GM21390 (cell line): ENCODE measurements at regions not wholly inside any gene's neighbourhood (a gene's known extent, or its start where the extent isn't known, plus 50 kb on each side); places are given as distances from the start of the nearest gene placed in this dataset.
"Not testable (repeated sequence)": the region's sequence is repeated elsewhere in the genome, so short reads cannot be mapped to it uniquely, and the experiment has no call there.

Experiments
- ATAC-seq: cut with Tn5 transposase; IDR thresholded peaks from one replicate; pipeline ENCODE4 v1.9.1; 2021; ENCODE audit not compliant: unreplicated experiment

DNA sequence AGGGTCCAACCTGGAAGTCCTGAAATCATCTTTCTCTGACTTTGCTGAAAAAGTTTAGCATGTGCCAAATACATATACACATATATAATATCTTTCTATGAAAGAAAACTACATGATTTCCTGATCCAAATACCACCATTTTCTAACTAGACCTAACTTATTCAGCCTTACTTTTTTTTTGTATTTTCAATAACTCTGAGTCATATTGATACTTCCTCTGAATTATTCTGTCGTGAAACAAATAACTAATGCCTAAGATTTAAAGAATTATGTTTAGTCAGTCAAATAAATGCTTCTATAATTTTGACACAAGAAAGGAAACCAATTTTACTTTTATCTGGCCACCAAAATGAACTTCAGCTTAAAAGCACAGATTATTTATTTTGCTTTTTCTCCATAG lies 760.2 kb upstream of the GBE1 start:
- no peak for ATAC-seq

GRCh38 chr3:82520846-82521245 lies 759.4 kb upstream of the GBE1 start:
- no peak for ATAC-seq

DNA sequence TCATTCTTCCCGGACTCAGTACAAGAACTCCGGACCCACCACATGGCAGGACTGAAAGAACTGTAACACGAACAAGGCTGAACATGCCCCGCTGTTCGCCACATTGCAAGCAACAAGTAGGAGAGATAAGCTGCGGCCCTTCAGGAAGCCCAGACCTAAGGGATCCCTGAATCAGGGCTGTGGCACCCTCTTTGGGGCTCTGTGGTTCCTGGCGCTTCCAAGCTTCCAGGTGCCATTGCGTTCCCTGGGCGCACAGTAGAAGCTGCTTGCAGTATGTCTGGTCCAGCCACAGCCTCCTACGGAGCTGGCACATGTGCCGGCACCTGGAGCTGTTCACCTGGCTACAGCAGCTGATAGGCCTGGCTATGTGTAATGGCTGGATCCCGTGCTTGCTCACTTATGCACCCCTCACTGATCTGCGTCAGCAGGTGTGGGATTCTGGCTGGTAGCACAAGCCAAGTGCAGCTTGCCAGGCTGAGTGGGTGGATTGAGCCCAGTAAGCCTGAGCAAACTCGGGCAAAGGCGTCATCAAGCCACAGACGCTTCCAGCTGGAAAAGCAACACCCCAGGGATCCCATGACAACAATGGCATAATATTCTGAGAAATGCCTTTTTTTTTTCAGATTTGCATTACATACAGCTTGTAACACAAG lies 748.6 kb upstream of the GBE1 start:
- no peak for ATAC-seq

DNA sequence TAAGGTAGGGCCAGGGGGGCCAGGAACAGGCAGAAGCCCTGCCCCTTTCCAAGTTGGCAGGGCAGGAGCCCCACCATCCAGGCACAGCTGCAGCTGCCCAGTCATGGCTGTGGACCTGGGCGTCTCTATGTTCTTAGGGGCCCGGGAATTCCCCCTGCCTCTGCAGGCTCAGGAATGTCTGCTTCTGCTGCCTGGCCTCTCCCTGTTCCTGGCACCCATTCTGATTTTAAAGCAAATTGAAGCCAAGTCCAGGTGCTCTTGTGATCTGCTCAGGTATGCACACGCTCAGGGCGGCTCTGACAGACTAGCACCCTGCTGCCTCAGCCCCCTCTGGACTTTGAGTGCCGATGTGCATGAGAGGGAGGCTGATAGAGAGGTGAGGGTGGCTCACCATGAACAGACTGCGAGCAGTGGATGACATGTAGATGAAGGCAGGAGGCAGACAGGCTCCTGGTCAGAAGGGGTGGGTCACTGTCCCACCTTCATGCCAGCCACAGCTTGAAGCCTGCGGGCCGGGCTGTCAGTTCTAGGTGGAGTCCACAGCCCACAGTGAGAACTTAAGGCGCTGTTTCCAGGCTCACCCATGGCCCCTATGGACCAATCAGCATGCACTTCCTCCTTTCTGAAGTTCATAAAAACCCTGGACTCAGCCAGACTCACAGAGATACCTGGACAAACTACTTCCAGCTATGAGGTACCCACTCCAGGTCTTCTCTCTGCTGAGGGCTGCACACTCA lies 747.8 kb upstream of the GBE1 start:
- ATAC-seq, result no peak

- no peak for ATAC-seq
These were observed 744.8 kb upstream of the GBE1 start for GRCh38 chr3:82506204-82506603.

GRCh38 chr3:82505079-82505756 lies 743.8 kb upstream of the GBE1 start:
- no peak for ATAC-seq

DNA sequence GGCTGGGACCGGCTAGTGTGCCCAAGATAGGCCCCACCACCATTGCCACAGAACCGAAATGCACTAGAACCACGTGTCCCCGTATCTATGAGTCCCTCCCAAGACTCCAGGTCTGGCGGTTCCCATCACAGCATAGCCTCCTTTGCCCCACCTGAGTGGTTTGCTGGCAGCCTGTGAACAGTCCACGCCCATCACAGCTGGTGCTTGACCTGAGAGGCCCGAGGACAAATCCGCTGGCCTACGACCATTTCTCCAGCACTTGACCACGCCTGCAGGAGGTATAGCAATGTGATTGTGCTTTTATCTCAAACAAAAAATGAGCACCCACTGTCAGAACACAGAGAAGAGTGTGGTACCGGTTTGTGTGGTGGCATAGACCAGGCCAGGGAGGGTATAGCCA lies 736.7 kb upstream of the GBE1 start:
- ATAC-seq, result no peak

- ATAC-seq, result no peak
These were observed 735.6 kb upstream of the GBE1 start for GRCh38 chr3:82496890-82497560.

- no peak for ATAC-seq
These were observed 734.2 kb upstream of the GBE1 start for GRCh38 chr3:82495655-82496054.

GRCh38 chr3:82494977-82495489 lies 733.6 kb upstream of the GBE1 start:
- ATAC-seq, result no peak

DNA sequence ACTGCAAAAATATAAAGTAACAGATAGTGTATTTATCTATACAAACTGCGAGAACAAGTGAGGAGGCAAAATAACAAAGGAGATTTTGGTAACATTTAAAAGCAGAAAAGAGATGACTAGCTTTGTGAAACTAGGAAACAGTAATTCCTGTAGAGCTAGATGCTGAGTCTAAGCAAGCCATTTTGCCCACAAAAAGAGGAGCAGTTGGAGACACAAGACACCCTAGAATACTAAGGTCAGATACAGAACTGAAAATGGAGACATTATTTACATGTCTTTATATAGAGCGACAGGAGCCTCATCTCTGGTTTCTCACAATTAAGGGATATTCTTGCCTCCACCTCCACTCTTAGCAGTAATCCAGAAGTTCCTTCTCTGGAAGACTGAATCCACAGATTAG lies 732.4 kb upstream of the GBE1 start:
- ATAC-seq, result no peak

DNA sequence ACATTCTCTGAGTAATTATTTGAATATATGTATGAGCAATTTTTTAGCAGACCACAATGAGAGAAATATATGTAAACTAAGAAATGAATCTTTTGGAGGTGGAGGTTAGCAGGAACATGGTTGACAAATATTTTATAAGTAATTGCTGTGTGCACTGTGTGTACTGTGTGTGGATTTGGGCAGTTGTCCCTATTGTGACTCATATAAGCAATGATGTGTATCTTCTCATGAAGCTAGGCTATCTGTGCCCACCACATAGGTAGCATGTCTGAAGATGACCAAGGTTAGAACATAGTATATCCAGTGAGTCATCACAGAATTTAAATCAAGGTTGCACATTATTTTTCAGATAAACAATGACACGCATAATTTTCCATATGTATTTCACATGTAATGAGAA lies 713.9 kb upstream of the GBE1 start:
- no peak for ATAC-seq

DNA sequence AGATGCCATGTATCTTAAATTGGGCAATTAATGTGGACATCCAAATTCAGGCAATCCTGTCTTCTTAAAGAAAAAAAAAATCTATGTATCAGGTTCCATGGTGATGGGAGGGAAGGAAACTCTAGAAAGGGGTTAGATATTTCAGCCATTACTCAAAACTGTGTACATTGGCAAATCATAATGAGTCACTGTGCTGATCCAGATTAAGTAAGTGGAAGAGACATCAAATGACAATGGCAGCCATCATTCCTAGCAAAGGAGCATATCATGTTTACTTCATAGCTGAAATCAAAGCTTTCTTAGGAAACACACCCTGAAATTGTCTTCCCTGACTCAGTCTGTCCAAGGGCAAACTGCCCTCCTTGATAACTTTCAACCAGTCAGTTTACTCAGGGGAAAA lies 713.3 kb upstream of the GBE1 start:
- no peak for ATAC-seq

- no peak for ATAC-seq
These were observed 712.6 kb upstream of the GBE1 start for GRCh38 chr3:82473864-82474541.

- no peak for ATAC-seq
These were observed 705.6 kb upstream of the GBE1 start for GRCh38 chr3:82467051-82467450.

DNA sequence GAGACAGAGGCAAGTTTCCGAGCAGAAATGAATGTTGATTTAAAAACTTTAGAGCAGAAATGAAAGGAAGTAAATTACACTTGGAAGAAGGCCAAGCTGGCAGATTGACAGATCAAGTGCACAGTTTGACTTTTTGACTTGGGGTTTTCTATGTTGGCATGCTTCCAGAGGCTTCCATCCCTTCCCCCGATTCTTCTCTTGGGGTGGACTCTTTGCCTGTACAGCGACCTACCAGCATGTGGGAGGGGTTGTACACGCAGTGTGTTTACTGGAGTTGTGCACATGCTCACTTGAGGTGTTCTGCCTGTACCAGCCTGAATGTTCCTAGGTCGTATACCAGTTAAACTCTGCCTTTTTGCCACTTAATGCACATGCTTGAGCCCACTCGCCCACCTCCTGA lies 701.5 kb upstream of the GBE1 start:
- no peak for ATAC-seq

DNA sequence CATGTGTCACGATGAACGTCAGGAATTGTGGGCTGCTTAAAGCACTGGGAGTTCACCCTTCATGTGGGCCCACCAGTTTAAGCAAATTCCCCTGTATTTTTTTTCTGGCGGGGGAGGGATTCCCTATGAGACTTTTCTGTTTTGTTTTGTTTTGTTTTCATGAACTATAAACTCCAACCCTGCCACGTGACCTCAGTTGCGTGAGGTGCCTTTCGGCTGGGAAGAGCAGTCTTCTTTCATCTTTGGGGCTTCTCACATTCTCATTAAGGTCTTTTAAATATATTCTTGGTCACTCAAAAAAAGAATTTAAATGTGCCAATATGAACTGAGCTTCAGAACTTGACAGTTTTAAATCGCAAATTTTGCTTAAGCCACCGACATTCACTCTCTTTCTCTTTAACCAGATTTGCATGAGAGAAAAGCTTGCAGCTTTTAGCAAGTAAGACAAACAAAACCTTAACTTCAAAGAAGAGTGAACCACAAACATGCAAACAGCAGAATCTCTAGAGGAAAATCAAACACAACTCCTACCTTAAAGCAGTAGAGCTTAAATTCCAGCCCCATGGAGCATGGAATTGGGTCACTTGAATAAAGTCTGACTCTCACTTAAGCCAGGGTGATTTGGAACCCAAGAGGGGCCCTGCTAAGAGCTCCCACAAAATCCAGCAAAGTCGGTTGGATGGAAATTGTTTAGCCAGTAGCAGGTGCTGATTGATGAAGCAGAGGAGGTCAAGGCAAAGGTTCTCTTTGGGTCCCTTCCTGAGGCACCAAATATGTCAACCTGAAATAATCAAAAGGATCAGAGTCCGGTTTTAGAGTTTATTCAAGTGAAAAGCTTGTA lies 699.8 kb upstream of the GBE1 start:
- ATAC-seq, result no peak

DNA sequence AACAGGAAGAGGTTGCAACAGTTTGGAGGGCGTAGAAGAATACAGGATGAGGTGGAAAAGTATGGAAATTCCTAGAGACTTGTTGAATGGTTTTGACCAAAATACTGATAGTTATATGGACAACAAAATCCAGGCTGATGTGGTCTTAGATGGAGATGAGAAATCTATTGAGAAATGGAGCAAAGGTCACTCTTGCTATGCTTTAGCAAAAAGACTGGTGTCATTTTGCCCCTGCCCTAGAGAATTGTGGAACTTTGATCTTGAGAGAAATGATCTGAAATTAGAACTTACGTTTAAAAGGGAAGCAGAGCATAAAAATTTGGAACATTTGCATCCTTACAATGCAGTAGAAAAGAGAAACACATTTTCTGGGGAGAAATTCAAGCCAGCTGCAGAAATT lies 686.9 kb upstream of the GBE1 start:
- ATAC-seq, result no peak

GRCh38 chr3:82428821-82429220 lies 667.4 kb upstream of the GBE1 start:
- not testable (repeated sequence) for ATAC-seq

DNA sequence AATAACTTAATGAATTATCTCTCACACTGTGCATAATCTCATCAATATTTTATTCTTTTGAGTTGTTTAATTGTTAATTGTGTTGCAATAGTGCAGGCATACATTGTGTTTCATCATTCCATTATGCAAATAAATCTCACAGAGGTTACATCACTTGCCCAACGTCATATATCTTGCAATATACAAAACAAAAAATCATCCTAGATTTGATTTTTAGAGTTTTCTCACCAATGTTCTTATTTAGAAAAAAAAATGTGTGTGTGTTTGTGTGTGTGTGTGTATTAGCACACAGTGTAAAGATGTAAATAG lies 662.5 kb upstream of the GBE1 start:
- ATAC-seq, result no peak
